SK-N-MC (cell line): ENCODE measurements at regions not wholly inside any gene's neighbourhood (a gene's known extent, or its start where the extent isn't known, plus 50 kb on each side); places are given as distances from the start of the nearest gene placed in this dataset.

Experiments used
- EZH2 ChIP-seq: fragments of 200-600 bp; sonication (generic); IDR thresholded peaks from one replicate; pipeline ENCODE4 v1.6.1; 2017; ENCODE audit warnings: antibody characterized with exemption
- FOXP2 ChIP-seq: optimal IDR thresholded peaks from 2 replicates; pipeline ENCODE3; 2011; ENCODE audit warnings: mild to moderate bottlenecking, moderate library complexity; ENCODE audit not compliant: insufficient read depth; ENCODE audit errors: extremely low read length, control extremely low read depth
- POLR2AphosphoS5 ChIP-seq: IDR thresholded peaks from 2 replicates; pipeline ENCODE4 v1.6.1; 2012; ENCODE audit warnings: mild to moderate bottlenecking, low read depth, low read length, borderline replicate concordance

GRCh38 chr4:104263100-104263499 lies 231.6 kb downstream of the CXXC4 start:
- no peak for TF ChIP-seq POLR2AphosphoS5
- TF ChIP-seq EZH2, result no peak
- TF ChIP-seq FOXP2, result no peak
